ENCODE measurements at regions not wholly inside any gene's neighbourhood (a gene's known extent, or its start where the extent isn't known, plus 50 kb on each side); places are given as distances from the start of the nearest gene placed in this dataset.

DNA sequence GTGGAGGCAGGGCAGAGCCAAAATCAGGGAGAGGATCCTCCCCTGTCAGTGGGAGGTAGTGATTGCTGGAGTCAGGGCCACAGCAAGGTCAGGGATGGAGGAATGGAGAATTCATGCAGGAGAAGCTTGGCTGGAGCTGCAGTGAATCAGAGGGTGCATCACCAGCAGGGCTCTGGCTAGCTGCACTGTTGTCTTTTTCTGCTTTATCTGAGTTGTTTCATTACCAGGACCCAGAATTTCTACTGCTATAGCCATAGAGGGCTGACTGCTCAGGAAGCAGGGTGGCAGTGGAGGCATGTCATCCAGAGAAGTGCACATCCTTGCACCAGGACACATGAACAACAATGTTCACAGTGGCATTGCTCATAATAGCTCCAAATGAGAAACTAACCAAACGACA, 113.5 kb upstream of the GALNT15 start:
- 17% methylated on average over 1 of the region's 1 CpG for WGBS (ENCODE audit: insufficient coverage, insufficient replicate concordance, low lambda C conversion rate, missing lambda C conversion rate)
- SMC1A ChIA-PET (ENCODE audit: uncharacterized antibody, unreplicated experiment), result interaction anchor here (2.1 kb wide), 1 partner anchor 12 kb away, joined by 4 read pairs; no protein-coding TSS in a partner anchor
- no peak for ATAC-seq
- POLR2A ChIA-PET, result interaction anchor here (0.6 kb wide), 2 partner anchors 99 to 1443 kb away, joined by 3 read pairs; no protein-coding TSS in a partner anchor
- no peak for DNase-seq (ENCODE audit: low read depth, low spot score)
- no peak for FAIRE-seq
- no peaks in the 10 kb centered on the region for H3K27me3 ChIP-seq (replicated peaks in 1 of 2; ENCODE audit: control insufficient read depth in 2 of 2, insufficient read depth in 2 of 2, low read length in 1 of 2)
- H3K79me2 ChIP-seq (ENCODE audit: control insufficient read depth, insufficient read depth, low read length), result no peaks in the 10 kb centered on the region
- no peak overlapping the region for H3K4me3 ChIP-seq
- no peaks in the 10 kb centered on the region for H3K9me3 ChIP-seq (replicated peaks; ENCODE audit: control insufficient read depth, insufficient read depth, low read length)
- no peak overlapping the region for H3K9ac ChIP-seq (ENCODE audit: control insufficient read depth, insufficient read depth, low read length)
- H3K36me3 ChIP-seq (ENCODE audit: control insufficient read depth in 2 of 2, insufficient read depth in 2 of 2, low read length in 1 of 2), result no peaks in the 10 kb centered on the region
- no peaks in the 10 kb centered on the region for H4K20me1 ChIP-seq (ENCODE audit: control insufficient read depth, insufficient read depth)
- H2AFZ ChIP-seq (ENCODE audit: control insufficient read depth, low read depth, low read length), result no peak overlapping the region
- CTCF ChIA-PET, result interaction anchor here (0.9 to 4.8 kb wide), 2 partner anchors 13 to 167 kb away, joined by 3 to 32 read pairs; no protein-coding TSS in a partner anchor
- RAD21 ChIA-PET (ENCODE audit: unreplicated experiment), result interaction anchor here (1.2 kb wide), 1 partner anchor 12 kb away, joined by 3 read pairs; no protein-coding TSS in a partner anchor
- intact Hi-C loops (cut with micrococcal nuclease; ENCODE audit: unreplicated experiment) (no loop called here), in situ Hi-C loops (cut with MboI) (no loop called here)
- TF ChIP-seq SIX5 (IDR thresholded peaks at IDR 0.05; ENCODE audit: low read depth, low read length, severe bottlenecking) (no peak), MTA3 (IDR thresholded peaks at IDR 0.05; ENCODE audit: borderline replicate concordance, low read length) (no peak), HDAC2 (IDR thresholded peaks at IDR 0.05) (no peak), ZZZ3 (IDR thresholded peaks at IDR 0.05; ENCODE audit: control insufficient read depth, insufficient read length, low read depth) (no peak), CBX5 (IDR thresholded peaks at IDR 0.05; ENCODE audit: low read depth) (no peak), HCFC1 (IDR thresholded peaks at IDR 0.05; ENCODE audit: low read length) (no peak), SIN3A (IDR thresholded peaks at IDR 0.05; ENCODE audit: low read depth, low read length) (no peak), GABPA (IDR thresholded peaks at IDR 0.05; ENCODE audit: low read depth) (no peak), SREBF2 (IDR thresholded peaks at IDR 0.05; ENCODE audit: low read length) (no peak), NR2F1 (conservative IDR thresholded peaks at IDR 0.05) (no peak), EED (IDR thresholded peaks at IDR 0.05; ENCODE audit: low read depth) (no peak)
- TF ChIP-seq, protein P1, sequence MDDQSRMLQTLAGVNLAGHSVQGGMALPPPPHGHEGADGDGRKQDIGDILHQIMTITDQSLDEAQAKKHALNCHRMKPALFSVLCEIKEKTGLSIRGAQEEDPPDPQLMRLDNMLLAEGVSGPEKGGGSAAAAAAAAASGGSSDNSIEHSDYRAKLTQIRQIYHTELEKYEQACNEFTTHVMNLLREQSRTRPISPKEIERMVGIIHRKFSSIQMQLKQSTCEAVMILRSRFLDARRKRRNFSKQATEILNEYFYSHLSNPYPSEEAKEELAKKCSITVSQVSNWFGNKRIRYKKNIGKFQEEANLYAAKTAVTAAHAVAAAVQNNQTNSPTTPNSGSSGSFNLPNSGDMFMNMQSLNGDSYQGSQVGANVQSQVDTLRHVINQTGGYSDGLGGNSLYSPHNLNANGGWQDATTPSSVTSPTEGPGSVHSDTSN (IDR thresholded peaks at IDR 0.05; ENCODE audit: insufficient replicate concordance, low read depth, low read length), result no peak
- BruUV-seq (replicated peaks), result no TSS peak
- H3K4me2 ChIP-seq (ENCODE audit: control insufficient read depth, insufficient read depth), result no peak overlapping the region
- no peaks in the 10 kb centered on the region for H3K4me1 ChIP-seq (ENCODE audit: control insufficient read depth, insufficient read depth, low read length)
- H3K27ac ChIP-seq (ENCODE audit: control insufficient read depth, insufficient read depth), result no peak overlapping the region

All from GM12878 (cell line).